Body of pancreas (tissue), 4 donors: ENCODE measurements at regions not wholly inside any gene's neighbourhood (a gene's known extent, or its start where the extent isn't known, plus 50 kb on each side); places are given as distances from the start of the nearest gene placed in this dataset.

ENCODE experiments used
- CTCF ChIP-seq, 7 experiments: fragments of 450-650 bp in 4 of 7; fragments of 200-600 bp in 3 of 7; sonication (generic) in 3 of 7; IDR thresholded peaks; one replicate each; pipeline ENCODE4 v1.5.1; 2016 to 2019; ENCODE audit warnings: antibody characterized with exemption in 7 of 7
- POLR2A ChIP-seq, 3 donors: fragments of 450-650 bp; IDR thresholded peaks; one replicate each; pipeline ENCODE4 v1.6.1; 2016; ENCODE audit warnings: antibody characterized with exemption in 3 of 3, mild to moderate bottlenecking in 2 of 3

- TF ChIP-seq POLR2A (IDR thresholded peaks at IDR 0.05) = no peak
- no peak for TF ChIP-seq CTCF (IDR thresholded peaks at IDR 0.05)
Observed at GRCh38 chr4:31748382-31748781, 1028.2 kb downstream of the PCDH7 start.
